ENCODE measurements at regions not wholly inside any gene's neighbourhood (a gene's known extent, or its start where the extent isn't known, plus 50 kb on each side); places are given as distances from the start of the nearest gene placed in this dataset.
"Not testable (repeated sequence)": the region's sequence is repeated elsewhere in the genome, so short reads cannot be mapped to it uniquely, and the experiment has no call there.

DNA sequence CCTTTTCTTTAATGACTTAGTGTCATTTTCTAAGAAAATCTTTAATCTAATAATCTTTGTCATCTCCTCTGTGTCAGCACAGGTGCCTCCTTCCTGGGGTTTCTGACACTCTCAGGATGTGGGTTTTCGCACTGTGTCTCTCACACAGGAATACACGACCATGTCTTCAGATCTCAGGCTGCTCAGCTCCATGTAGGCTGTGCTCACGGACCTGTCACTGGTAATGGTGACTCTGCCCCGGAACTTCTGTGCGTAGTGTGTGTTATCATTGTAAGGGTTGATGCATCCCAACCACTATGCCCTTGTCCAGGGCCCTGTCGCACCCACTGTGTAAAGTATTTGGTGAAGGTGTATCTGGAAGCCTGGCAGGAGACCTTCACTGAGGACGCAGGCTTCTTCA is 647.8 kb downstream of the TMEM121 start:
- no peak for ATAC-seq

DNA sequence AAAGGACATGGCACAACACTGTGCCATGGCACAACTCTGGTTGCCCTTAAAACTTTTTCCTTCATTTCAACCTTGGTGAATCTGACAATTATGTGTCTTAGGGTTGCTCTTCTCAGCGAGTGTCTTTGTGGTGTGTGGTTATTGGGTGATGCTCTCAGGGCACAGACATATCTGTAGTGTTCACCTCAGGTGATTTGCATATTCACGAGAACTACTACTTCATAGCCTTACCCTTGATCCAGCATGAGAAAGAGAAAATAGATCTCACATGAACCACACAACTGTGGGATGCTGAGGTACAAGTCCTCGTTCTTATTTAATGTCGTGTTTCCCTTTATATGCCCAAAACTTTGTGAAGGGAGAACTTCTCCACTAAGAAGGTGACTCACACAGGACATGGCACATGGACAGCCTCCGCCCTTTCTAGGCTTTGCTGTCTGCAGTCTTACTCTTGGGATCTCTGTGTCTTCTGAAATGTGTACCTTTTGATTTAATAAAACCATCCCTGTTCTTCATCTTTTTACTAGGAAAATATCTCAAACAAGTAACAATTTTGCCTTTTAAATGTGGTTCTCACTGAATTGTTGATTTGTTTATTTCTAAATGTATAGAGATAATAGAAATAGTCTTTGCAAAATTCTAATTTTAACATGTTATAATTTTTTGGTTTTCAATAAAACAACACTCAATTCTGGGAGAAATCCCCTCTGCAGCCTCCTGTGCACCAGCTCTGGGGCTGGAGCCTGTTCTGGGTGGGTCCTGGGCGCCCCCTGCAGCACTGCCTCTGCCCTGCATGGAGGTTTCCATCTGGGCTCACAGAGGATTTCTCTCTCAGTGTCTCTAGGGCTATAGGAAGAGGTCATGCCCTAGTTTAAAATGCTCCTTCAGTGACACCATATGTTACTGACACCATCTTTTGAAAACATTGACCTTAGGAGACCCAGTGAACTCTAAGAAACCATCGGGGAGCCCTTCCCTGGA is 651.2 kb downstream of the TMEM121 start:
- ATAC-seq = not testable (repeated sequence)

DNA sequence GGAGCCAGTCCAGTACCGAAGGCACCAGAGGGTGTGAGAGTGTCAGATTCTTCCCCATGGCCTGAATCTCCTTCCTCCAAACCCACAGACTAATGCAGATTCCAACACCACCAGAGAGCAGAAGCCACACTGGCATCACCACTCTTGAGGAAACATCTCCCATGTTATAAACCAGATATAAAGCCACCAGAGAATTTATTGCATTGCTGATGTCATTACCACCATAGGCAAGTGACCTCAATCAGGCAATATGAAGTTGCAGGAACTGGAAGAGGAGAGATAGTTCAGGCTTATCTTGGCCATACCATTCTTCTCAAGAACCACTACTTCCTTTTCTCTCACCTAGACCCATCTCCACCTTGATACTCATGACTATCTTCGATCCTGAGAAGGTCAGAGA is 653.4 kb downstream of the TMEM121 start:
- no peak for ATAC-seq

DNA sequence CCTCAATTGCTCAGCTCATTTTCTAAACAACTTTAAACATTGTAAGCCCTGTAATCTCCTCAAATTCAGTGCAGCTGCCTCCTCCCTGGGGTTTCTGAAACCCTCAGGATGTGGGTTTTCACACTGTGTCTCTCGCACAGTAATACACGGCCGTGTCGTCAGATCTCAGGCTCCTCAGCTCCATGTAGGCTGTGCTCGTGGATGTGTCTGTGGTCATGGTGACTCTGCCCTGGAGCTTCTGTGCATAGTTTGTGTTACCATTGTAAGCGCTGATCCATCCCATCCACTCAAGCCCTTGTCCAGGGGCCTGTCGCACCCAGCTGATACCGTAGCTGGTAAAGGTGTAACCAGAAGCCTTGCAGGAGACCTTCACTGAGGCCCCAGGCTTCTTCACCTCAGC is 658.4 kb downstream of the TMEM121 start:
- not testable (repeated sequence) for ATAC-seq

DNA sequence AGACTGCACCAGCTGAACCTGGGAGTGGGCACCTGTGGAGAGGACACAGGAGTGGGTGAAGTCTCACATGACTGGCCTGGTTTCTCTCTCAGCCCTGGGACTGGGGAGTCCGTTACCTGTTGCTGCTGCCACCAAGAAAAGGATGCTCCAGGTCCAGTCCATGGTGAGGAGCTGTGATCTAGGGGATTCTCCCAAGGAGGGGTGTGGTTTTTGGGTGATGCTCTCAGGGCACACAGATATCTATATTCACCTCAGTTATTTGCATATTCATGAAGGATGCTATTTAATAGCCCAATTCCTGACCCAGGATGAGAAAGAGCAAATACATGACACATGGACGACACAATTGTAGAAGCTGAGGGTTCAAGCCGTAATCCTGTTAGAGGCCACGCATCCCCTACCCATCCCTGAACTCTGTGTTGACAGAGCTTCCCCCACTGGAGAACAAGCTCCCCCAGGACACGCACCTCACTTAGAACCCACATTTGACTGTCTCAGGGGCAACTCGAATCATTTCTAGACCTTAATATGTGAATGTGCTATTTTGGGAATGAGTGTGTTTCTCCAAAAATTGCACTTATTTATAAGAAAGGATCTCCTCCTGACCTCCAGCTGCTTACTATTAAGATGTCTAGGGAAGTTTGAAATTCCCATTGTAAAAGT is 658.9 kb downstream of the TMEM121 start:
- ATAC-seq = not testable (repeated sequence)

DNA sequence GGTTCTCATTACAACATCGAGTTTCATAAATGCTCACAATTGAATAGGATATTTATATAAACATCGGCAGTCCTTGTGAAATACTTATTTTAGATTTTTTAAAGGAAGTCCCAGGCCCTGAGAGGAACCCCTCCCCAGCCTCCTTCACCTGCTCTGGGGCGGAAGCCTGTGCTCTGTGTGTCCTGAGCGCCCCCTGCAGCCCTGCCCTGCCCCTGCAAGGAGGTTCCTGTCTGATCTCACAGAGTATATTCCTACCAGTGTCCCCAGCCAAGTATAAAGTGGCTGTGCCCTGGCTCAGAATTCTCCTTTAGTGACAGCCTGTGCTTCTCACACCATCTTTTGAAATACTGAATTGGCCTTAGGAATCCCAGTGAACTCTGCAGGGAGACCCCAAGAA is 659.5 kb downstream of the TMEM121 start:
- ATAC-seq = no peak

DNA sequence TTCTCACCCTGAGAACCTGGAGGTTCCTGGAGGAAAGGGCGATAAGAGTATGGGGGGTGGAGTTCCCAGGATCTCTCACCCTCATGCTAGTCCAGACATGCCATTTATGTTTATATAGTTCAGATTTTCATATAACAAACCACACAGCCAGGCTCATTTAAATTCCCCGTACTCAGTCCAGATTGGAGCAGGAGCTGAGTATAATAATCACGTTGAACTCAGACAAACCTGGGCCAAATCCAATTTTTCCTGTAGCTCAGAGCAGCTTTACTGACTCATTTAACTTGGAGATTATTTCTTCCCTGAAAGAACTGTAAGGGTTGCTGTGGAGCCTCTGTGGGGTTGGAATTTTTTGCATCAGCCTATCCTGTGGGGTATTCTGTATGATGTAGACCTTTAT is 660.8 kb downstream of the TMEM121 start:
- no peak for ATAC-seq

DNA sequence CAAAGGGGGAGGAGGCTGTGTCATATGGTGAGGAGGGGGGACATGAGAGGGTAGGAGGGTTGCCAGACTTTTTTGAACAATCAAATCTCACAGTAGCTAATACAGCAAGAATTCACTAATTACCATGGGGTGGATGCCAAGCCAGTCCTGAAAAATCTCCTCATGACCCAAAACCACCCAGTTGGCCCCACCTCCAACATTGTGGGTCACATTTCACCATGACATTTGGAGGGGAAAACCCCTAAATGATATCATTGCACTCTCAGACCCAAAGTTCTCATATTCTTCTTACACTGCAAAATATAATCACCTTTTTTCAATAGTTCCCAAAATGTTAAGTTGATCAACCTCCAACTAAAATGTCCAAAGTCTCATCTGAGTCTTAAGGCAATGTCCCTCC is 666.3 kb downstream of the TMEM121 start:
- not testable (repeated sequence) for ATAC-seq

DNA sequence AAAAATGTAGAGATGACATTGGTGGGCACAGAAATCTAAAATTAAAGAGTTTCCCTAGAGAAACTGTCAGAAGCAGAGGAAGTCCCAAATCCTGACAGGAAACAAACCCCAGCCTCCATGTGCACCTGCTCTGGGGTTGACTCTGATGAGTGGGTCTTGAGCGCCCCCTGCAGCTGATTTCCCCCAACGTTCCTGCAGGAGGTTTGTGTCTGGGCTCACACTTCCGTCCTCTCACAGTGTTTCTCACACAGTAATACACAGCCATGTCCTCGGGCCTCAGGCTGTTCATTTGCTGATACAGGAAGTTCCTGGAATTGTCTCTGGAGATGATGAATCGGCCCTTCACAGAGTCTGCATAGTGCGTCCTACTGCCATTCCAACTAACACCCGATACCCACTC is 670.1 kb downstream of the TMEM121 start:
- not testable (repeated sequence) for ATAC-seq

DNA sequence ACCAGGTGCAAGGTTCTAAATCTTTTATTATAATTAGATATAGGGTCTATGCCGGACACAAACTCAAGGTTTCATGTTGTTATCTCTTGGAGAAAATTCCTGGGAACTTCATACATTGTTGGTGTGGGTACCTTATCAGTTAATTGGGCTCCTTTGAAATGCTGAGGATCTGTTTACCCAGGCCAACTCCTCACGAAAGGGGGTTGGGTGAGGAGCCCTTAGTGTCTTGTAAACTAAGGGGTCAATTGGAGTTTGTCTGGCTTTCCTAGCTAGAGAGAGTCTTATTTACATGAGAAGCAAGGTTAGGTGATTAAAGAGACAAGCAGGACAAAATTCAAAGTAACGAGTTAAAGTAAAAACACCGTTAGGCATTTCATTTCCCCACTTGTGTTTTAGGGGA is 670.9 kb downstream of the TMEM121 start:
- not testable (repeated sequence) for ATAC-seq

DNA sequence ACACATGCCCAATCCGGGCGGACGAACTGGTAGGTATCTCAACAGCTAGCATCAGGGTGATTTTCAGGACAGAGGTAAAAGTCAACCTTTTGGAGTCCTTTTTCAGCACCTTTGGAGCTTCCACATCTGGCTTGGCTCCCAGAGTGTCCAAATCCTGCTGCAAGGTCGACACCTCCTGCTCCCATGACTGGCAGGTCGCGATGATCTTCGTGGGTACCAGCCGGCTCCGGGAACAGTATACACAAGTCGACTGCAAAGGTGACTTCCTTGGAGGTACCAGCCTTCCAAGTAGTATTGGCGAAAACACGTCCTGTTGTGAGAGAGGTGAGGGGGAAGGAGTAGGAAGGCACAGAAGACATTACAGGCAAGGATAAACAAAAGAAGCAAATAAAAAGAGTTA is 672.7 kb downstream of the TMEM121 start:
- no peak for ATAC-seq

DNA sequence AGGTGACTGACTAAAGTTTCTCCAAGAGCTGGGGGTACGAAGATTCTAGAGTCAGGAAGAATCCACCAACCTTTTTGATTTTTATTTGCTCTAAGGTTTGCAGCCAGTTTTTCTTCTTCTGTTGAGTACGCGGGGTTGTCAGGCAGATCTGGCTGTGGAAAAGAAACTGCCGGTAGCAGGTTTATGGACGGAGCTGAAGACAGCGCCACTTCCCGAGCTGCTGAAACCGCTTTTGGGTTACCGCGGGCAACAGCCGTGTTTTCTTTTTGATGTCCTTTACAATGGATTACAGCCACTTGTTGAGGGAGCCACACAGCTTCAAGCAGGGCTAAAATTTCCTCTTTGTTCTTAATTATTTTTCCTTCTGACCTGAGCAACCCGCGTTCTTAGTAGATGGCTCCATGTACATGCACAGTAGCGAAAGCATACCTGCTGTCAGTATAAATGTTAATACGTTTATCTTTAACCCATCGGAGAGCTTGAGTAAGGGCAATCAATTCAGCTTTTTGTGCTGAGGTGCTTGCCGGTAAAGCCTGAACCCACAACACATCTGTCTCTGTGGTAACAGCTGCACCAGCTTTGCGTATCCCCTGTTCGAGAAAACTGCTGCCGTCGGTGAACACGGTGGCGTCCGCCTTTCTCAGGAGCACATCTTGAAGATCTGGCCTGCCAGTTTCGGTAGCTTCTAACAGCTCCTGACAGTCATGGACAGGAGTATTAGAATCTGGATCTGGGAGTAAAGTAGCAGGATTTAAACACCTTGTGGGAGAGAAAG is 674.3 kb downstream of the TMEM121 start:
- ATAC-seq = no peak

DNA sequence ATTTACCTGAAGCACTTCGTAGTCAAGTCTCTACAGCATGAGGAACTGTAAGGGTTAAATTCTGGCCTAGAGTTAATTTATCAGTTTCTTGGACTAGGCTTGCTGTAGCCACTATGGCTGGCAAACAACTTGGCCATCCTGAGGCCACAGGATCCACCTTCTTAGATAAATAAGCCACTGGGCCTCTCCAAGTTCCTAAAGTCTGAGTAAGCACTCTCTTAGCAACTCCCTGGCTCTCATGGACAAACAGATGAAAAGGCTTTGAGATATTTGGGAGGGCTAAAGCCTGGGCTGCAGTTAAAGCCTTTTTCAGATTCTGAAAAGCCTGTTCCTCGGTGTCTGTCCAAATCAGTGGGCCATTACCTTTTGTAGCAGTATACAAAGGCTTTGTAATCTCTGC is 675.0 kb downstream of the TMEM121 start:
- ATAC-seq = no peak

DNA sequence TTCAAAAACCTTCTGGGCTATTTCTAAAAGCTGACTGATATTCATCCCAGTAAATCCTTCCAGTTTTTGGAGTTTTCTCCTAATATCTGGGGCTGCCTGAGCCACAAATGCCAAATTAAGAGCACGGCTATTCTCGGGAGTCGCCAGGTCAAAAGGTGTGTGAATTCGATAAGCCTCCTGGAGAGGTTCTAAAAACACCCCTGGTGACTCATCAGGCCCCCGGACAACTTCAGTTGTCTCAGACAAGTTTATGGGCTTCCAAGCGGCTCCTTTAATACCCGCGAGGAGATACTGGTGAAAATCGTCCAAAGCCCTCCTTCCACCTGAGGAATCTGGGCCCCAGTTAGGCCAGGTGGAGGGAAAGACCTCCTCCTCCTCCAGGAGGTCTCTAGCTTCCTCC is 677.1 kb downstream of the TMEM121 start:
- ATAC-seq = no peak

DNA sequence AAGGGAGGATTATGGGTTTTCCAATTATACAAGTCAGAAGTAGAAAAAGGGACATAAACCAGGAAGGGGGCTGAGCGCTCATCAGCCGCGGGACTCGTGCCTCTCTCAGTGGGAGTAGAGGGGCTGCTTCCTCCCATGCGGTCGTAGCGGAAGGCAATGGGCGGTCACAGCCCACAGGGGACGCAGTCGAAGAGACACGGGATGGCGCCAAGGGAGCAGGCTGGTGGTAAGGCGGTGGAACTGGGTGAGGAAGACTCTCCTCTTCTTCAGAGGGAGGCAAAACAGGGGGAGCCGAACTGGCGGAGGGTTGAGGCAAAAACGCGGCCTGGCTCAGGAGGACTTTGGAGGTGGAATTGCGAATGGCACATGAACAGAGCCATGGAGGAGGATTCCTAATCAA is 677.7 kb downstream of the TMEM121 start:
- ATAC-seq = no peak

DNA sequence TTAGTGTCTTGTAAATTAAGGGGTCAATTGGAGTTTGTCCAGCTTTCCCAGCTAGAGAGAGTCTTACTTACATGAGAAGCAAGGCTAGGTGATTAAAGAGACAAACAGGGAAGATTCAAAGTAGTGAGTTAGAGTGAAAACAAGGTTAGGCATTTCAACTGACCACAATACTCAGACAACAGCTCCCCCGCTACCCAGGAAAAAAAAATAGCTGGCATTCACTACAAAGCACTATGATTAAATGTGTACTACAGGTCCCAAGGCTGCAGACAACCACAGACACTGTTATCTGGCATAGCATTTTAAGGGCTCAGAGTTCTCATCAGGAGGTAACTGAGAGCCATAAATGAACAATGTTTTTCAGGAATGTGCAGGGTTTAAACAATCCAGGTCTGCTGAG is 680.9 kb downstream of the TMEM121 start:
- no peak for ATAC-seq

DNA sequence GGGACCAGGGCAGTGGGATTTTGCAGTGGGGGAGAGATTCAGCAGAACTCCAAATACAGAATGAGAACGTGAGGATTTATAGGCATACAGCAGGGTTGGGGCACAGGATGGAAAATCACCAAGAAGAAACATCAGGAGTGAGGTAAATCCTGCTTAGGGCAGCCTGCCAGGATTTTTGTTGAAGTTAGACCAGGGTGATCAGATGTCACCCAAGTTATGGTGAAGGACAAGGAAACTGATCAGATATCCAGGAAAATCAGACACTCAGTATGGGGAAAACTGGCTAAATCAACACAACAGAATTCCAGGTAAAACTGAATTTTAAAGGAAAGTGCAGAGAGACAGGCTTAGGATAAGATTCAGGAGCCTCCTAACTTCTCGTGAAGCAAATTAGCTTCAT is 682.4 kb downstream of the TMEM121 start:
- no peak for ATAC-seq

DNA sequence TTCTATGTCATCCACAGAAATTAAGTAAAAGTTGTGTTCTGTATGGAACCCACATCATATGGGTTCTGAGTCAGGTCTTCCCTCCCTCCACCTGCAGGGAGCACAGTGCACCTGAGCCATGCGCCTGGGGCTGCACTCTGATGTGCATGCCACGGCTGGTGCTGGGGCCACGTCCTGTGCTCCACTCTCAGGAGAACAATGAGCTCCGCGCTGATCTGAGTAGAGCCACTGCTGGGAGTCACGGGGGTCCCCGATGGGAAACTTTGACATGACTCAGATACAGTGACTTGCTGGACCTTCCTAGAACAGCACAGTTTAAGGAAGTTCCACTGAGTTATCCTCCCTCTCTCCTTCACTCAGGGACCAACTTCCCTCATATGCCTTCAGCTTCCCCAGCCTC is 683.4 kb downstream of the TMEM121 start:
- no peak for ATAC-seq

DNA sequence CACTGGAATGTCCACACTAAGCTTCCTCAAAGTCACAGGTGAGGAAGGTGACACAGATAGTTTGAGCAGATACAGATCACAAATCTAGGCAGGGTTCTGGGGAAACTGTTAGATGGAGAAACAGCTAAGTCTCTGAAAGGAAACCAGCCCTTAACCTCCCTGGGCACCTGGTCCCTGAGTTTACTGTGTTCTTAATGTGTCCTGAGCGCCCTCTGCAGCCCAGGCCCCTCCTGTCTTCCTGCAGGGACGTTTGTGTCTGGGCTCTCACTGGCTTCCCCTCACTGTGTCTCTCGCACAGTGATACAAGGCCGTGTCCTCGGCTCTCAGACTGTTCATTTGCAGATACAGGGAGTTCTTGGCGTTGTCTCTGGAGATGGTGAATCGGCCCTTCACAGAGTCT is 684.3 kb downstream of the TMEM121 start:
- ATAC-seq = no peak

DNA sequence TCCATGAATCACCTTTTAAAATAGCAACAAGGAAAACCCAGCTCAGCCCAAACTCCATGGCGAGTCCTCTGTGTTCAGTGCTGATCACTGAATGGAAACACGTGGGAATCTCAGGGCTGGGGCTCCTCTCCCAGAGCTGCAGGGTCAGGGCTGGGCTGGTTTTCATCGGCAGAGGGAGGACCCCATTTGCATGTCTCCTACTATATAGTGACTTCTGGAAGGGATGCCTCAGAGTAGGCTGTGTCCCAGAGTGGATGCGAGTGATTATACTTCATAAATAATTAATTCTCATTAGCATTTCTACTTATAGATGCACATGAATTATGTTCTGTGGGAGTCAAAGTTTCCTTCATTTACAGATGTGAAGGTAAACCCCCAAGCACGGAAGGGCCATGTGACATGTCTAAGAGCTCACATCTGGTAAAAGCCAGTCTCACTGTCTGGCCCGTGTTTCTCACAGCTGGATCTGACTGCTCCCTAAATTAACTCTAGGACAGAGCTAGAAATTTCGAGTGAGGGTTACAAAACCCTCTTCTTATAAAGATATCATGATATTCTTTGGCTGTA is 685.0 kb downstream of the TMEM121 start:
- ATAC-seq = no peak

DNA sequence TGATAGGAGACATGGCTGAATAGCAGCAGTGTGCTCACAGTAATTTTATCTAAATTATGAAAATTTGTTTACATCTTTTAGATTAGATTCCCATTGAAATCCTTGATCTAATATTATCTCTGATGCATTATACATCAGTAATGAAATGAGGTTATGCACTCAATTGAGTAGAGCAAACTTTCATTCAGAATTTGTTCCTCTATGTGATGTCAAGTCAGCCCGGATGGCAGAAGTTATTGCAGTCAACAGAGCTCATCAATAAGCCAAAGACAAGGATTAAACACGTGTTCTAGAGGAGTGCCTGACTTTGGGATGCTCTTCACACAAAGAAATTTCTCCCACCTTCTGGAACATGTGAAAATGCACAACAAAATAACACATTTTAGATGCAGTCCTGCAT is 688.8 kb downstream of the TMEM121 start:
- ATAC-seq = no peak

DNA sequence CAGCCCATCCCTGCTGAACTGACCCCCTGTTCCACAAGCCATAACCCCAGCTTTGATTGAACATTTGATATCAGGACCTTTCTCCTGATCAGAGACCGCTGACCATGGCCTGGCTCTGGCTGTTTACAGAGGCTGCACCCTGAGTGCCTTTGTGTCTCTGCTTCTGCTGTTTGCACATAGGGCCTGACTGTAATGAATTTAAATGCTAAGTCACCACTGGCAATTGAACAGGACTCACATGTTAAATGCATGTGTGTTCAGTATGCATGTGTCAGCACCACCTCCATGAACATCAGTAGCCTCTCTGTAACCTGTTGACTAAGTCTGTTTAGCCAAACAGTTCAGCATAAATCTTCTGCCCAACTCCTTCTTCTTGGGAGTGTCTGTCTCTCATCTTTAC is 690.3 kb downstream of the TMEM121 start:
- no peak for ATAC-seq

DNA sequence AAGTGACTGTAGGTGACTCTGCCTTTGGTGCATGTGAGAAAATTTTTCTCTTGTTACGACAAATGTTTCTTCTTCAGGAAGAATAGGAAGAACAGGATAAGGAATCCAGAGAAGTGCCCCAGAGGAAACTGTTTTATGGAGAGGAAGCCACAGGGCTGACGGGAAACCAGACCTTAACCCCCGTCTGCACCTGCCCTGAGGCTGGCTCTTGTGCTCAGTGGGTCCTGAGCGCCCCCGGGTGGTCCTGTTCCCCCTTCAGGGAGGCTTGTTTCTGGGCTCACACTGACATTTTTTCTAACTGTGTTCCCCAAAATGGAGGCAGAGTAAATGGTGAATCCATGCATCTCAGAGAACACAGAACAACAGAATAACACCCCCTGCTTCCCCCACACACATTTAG is 691.8 kb downstream of the TMEM121 start:
- no peak for ATAC-seq
